Dedifferentiated amniotic fluid mesenchymal stem cell (primary cell): ENCODE measurements at regions not wholly inside any gene's neighbourhood (a gene's known extent, or its start where the extent isn't known, plus 50 kb on each side); places are given as distances from the start of the nearest gene placed in this dataset.
"Not testable (repeated sequence)": the region's sequence is repeated elsewhere in the genome, so short reads cannot be mapped to it uniquely, and the experiment has no call there.

Experiments used
- DNase-seq: peaks from one replicate; pipeline ENCODE4 v3.0.0-alpha.2; 2016; ENCODE audit errors: extremely low spot score

GRCh38 chr3:176193032-176193730, 1004.1 kb downstream of the TBL1XR1 start:
- no peak for DNase-seq

- DNase-seq, result no peak
These were observed 1006.5 kb downstream of the TBL1XR1 start for GRCh38 chr3:176190755-176191154.

- DNase-seq, result no peak
These were observed 1014.1 kb downstream of the TBL1XR1 start for GRCh38 chr3:176183181-176183580.

GRCh38 chr3:176174060-176174459, 1023.2 kb downstream of the TBL1XR1 start:
- no peak for DNase-seq

GRCh38 chr3:176172492-176172891, 1024.8 kb downstream of the TBL1XR1 start:
- no peak for DNase-seq

- no peak for DNase-seq
These were observed 1030.0 kb downstream of the TBL1XR1 start for GRCh38 chr3:176167272-176167671.

GRCh38 chr3:176160997-176161396, 1036.3 kb downstream of the TBL1XR1 start:
- no peak for DNase-seq

- DNase-seq, result no peak
These were observed 1037.5 kb downstream of the TBL1XR1 start for GRCh38 chr3:176159796-176160195.

- DNase-seq, result no peak
These were observed 1042.3 kb downstream of the TBL1XR1 start for GRCh38 chr3:176155012-176155411.

GRCh38 chr3:176149567-176149966, 1047.7 kb downstream of the TBL1XR1 start:
- DNase-seq, result no peak

GRCh38 chr3:176147251-176147650, 1050.0 kb downstream of the TBL1XR1 start:
- no peak for DNase-seq

GRCh38 chr3:176141837-176142236, 1055.4 kb downstream of the TBL1XR1 start:
- DNase-seq, result no peak

GRCh38 chr3:176120507-176120906, 1076.8 kb downstream of the TBL1XR1 start:
- DNase-seq, result no peak

GRCh38 chr3:176119826-176120225, 1077.5 kb downstream of the TBL1XR1 start:
- DNase-seq, result no peak

GRCh38 chr3:176106380-176106779, 1090.9 kb downstream of the TBL1XR1 start:
- DNase-seq, result no peak

GRCh38 chr3:176097027-176097426, 1100.3 kb downstream of the TBL1XR1 start:
- DNase-seq, result no peak

- DNase-seq, result not testable (repeated sequence)
These were observed 1103.4 kb downstream of the TBL1XR1 start for GRCh38 chr3:176093892-176094291.

GRCh38 chr3:176090727-176091126, 1106.6 kb downstream of the TBL1XR1 start:
- no peak for DNase-seq

- DNase-seq, result no peak
These were observed 1108.3 kb downstream of the TBL1XR1 start for GRCh38 chr3:176088962-176089383.

GRCh38 chr3:176087066-176087697, 1110.1 kb downstream of the TBL1XR1 start:
- DNase-seq, result no peak

- no peak for DNase-seq
These were observed 1117.5 kb downstream of the TBL1XR1 start for GRCh38 chr3:176079785-176080184.

GRCh38 chr3:176078906-176079305, 1118.4 kb downstream of the TBL1XR1 start:
- peak; percentile 40 for DNase-seq

- peak; percentile 14 for DNase-seq
These were observed 1121.8 kb downstream of the TBL1XR1 start for GRCh38 chr3:176075491-176075890.
